ENCODE measurements at regions not wholly inside any gene's neighbourhood (a gene's known extent, or its start where the extent isn't known, plus 50 kb on each side); places are given as distances from the start of the nearest gene placed in this dataset.

GRCh38 chr14:55760789-55761566 is 181.0 kb downstream of the KTN1 start:
- no peak overlapping the region for H3K9ac ChIP-seq (replicated peaks; ENCODE audit: extremely low read depth, insufficient read depth, low read length)
- no peaks in the 10 kb centered on the region for H4K20me1 ChIP-seq (replicated peaks; ENCODE audit: control insufficient read depth, extremely low read depth, insufficient read depth, low read length)
- H3K36me3 ChIP-seq (ENCODE audit: control insufficient read depth in 2 of 2, extremely low read depth in 1 of 2, insufficient read depth in 2 of 2, low read length in 2 of 2): no peaks in the 10 kb centered on the region
- no peaks in the 10 kb centered on the region for H3K9me3 ChIP-seq (replicated peaks; ENCODE audit: control insufficient read depth, insufficient read depth, low read length)
- DNase-seq (ENCODE audit: low read depth, low spot score): no peak
- H3K27ac ChIP-seq (ENCODE audit: insufficient read depth, low read depth, low read length): no peak overlapping the region
- intact Hi-C loops (cut with micrococcal nuclease) (loop anchor here (1.0 kb wide), 1 partner anchor 8 kb away; no protein-coding TSS in a partner anchor), dilution Hi-C loops (cut with MboI; ENCODE audit: extremely low pct_ligation_motif_present, low sequenced_read_pairs) (no loop called here)
- no peaks in the 10 kb centered on the region for H3K27me3 ChIP-seq (ENCODE audit: control insufficient read depth in 2 of 2, insufficient read depth in 2 of 2, low read length in 2 of 2)
- H3K9me1 ChIP-seq (replicated peaks; ENCODE audit: control insufficient read depth, extremely low read depth, insufficient read depth, low read length): no peaks in the 10 kb centered on the region
- H2AFZ ChIP-seq (ENCODE audit: low read depth, low read length): no peak overlapping the region
- H3K4me1 ChIP-seq (ENCODE audit: control insufficient read depth, extremely low read depth, insufficient read depth, low read length): no peaks in the 10 kb centered on the region
- H3K79me2 ChIP-seq (ENCODE audit: control insufficient read depth, insufficient read depth, low read length): no peaks in the 10 kb centered on the region
- BruUV-seq (replicated peaks): no TSS peak
- no peak for FAIRE-seq
- H3K4me2 ChIP-seq (ENCODE audit: insufficient read depth, low read length): no peak overlapping the region
- ChIA-PET CTCF (interaction anchor here (0.7 to 2.2 kb wide), 6 partner anchors 9 to 32 kb away, joined by 3 to 8 read pairs (median 3); no protein-coding TSS in a partner anchor), POLR2A (no interaction called here)
- H3K4me3 ChIP-seq (replicated peaks in 1 of 3; ENCODE audit: insufficient read depth in 1 of 3, low read depth in 1 of 3, low read length in 3 of 3): no peak overlapping the region
- TF ChIP-seq GATA2 (IDR thresholded peaks at IDR 0.05; ENCODE audit: insufficient read depth, insufficient read length, low read depth, low read length) (no peak), JUN (IDR thresholded peaks at IDR 0.05; ENCODE audit: borderline replicate concordance, insufficient read depth, insufficient read length, low read depth) (no peak), MAX (IDR thresholded peaks at IDR 0.05; ENCODE audit: insufficient read depth, insufficient read length) (no peak), CTCF (IDR thresholded peaks at IDR 0.05; ENCODE audit: extremely low read depth in 1 of 2, insufficient read depth in 1 of 2, low read depth in 1 of 2, low read length in 2 of 2) (no peak), POLR2AphosphoS5 (IDR thresholded peaks at IDR 0.05; ENCODE audit: insufficient read depth, low read depth, low read length) (no peak), MYC (IDR thresholded peaks at IDR 0.05; ENCODE audit: low read depth, low read length) (no peak), EZH2 (IDR thresholded peaks at IDR 0.05; ENCODE audit: borderline replicate concordance, low read depth, low read length, severe bottlenecking) (no peak)
